ENCODE measurements at regions not wholly inside any gene's neighbourhood (a gene's known extent, or its start where the extent isn't known, plus 50 kb on each side); places are given as distances from the start of the nearest gene placed in this dataset.
"Not testable (repeated sequence)": the region's sequence is repeated elsewhere in the genome, so short reads cannot be mapped to it uniquely, and the experiment has no call there.

GRCh38 chr5:99404764-99405302 lies 476.0 kb upstream of the CHD1 start:
- DNase-seq (ENCODE audit: low read depth); H3K4me3 ChIP-seq (ENCODE audit: control insufficient read depth, low read depth, low read length): not testable (repeated sequence)

GRCh38 chr5:99400571-99400970 lies 471.8 kb upstream of the CHD1 start:
- DNase-seq (ENCODE audit: low read depth); H3K4me3 ChIP-seq (ENCODE audit: control insufficient read depth, low read depth, low read length): not testable (repeated sequence)

- DNase-seq (ENCODE audit: low read depth), result no peak
- no peak for TF ChIP-seq CTCF (conservative IDR thresholded peaks at IDR 0.05; ENCODE audit: control insufficient read depth, insufficient read depth, low read depth, low read length)
- H3K4me3 ChIP-seq (ENCODE audit: control insufficient read depth, low read depth, low read length), result no peak overlapping the region
These were observed 470.2 kb upstream of the CHD1 start for GRCh38 chr5:99398976-99399375.

- no peak overlapping the region for H3K4me3 ChIP-seq (ENCODE audit: control insufficient read depth, low read depth, low read length)
- no peak for TF ChIP-seq CTCF (conservative IDR thresholded peaks at IDR 0.05; ENCODE audit: control insufficient read depth, insufficient read depth, low read depth, low read length)
- DNase-seq (ENCODE audit: low read depth), result no peak
These were observed 457.7 kb upstream of the CHD1 start for GRCh38 chr5:99386406-99387077.

DNA sequence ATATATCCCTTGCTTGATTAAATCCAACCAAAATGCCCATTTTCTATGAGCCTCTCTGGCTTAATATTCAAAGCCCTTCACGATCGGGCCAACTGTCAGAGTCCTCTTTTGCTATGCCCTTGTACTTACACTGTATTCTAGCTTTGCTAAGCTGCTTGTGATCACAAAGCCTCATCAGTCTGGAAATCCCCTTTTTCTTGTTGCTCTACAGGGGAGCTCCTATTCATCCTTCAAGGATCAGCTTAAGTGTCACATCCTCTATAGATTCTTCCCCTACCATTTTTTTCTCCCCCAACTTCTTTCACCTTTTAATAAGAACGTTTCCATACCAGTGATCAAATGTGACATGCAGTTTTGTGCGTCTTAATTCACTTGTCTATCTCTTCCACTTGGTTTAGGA lies 450.4 kb upstream of the CHD1 start:
- DNase-seq (ENCODE audit: low read depth), result no peak
- no peak overlapping the region for H3K4me3 ChIP-seq (ENCODE audit: control insufficient read depth, low read depth, low read length)
- TF ChIP-seq CTCF (conservative IDR thresholded peaks at IDR 0.05; ENCODE audit: control insufficient read depth, insufficient read depth, low read depth, low read length), result no peak

DNA sequence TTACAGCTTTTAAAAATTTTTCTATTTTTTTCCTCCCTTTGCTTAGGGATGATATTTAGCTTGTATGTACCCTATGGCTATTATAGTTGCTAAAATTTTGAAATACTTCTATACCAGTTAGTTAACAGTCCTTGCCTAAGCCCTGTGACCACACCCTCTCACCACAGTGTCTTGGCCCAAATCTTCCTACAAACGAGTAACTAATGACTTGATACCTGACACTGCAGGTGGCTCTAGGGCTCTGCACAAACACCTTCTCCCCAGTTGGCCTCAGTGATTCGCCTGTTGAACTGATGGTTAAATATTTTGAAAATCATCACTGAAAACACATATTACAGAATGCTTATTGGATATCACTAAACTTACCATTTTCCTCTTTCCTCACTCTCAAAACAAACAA lies 449.6 kb upstream of the CHD1 start:
- no peak for TF ChIP-seq CTCF (conservative IDR thresholded peaks at IDR 0.05; ENCODE audit: control insufficient read depth, insufficient read depth, low read depth, low read length)
- H3K4me3 ChIP-seq (ENCODE audit: control insufficient read depth, low read depth, low read length), result no peak overlapping the region

DNA sequence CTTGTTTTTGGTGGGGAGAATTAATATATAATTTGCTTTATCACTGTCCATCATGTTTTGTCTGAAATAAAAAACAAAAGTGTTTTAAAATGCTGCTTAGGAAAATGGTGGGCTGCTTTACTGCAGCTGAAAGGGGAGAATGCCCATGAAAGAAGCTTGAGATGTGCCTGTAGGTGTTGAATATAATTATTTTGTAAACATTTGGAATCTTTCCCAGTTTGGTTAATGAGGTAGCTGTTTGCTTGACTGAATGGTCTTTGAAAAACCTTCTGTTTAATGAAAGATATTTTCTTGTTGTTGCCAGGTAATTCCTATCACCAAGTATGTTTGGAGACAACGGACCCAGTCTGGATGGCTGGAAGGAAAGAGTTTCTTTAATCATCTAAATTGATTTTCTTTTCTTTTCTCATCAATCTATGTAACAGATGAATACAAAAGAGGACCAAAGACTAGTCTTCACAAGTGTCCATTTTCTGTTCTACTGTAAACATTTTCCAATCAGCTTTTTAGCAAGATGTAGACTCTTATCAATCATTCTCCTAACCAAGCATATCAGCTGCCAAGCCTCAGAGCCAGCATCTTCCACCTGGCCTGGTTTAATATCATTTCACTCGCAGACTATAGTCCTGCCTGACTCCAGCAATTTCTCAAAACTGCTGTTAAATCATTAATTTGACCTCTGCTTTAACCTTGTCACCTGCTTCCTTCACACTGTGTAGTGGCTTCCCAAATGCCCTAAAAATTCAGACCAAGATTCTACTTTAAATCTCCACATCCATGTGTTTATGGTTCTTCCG lies 441.2 kb upstream of the CHD1 start:
- TF ChIP-seq CTCF (conservative IDR thresholded peaks at IDR 0.05; ENCODE audit: control insufficient read depth, insufficient read depth, low read depth, low read length), result no peak
- H3K4me3 ChIP-seq (ENCODE audit: control insufficient read depth, low read depth, low read length), result no peak overlapping the region
- DNase-seq (ENCODE audit: low read depth), result no peak

More for the DNA sequence above, 449.6 kb upstream of the CHD1 start:
- DNase-seq (ENCODE audit: low read depth), result no peak

Measured in fibroblast of mammary gland (primary cell).